ENCODE measurements at regions not wholly inside any gene's neighbourhood (a gene's known extent, or its start where the extent isn't known, plus 50 kb on each side); places are given as distances from the start of the nearest gene placed in this dataset.
"Not testable (repeated sequence)": the region's sequence is repeated elsewhere in the genome, so short reads cannot be mapped to it uniquely, and the experiment has no call there.

DNA sequence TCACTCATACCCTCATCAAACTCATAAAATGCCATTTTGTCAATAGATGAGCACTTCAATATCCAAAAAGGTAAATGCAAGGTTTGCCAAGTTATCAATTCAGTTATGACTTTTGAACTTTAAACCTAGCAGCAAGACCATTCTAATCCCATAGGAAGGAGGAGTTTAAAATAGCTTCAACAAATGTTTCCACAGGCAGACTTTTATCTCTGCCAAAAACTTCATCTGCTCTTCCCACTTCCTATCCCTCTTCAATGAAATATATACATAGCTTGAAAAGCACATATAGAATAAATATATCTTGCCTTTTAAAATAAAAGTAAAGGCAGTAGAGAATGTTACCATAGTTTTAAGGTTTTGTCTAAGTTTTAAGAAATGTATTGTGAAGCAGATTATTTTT, 1749.1 kb upstream of the SEL1L start:
- Histone ChIP-seq H3K36me3 (ENCODE audit: control insufficient read depth in 1 of 2, insufficient read depth in 2 of 2, low read length in 2 of 2) (no peaks in the 10 kb centered on the region), H3K27ac (ENCODE audit: low read length) (no peak overlapping the region), H3K4me3 (ENCODE audit: low read depth in 1 of 2, low read length in 2 of 2) (no peak overlapping the region), H3K9me3 (ENCODE audit: control insufficient read depth in 1 of 2, low read length in 2 of 2) (no peaks in the 10 kb centered on the region), H3K4me1 (ENCODE audit: control insufficient read depth in 1 of 2, insufficient read depth in 2 of 2, low read length in 2 of 2) (no peaks in the 10 kb centered on the region), H3K27me3 (ENCODE audit: low read depth, low read length) (no peaks in the 10 kb centered on the region)

- Histone ChIP-seq H3K4me1 (ENCODE audit: control insufficient read depth in 1 of 2, insufficient read depth in 2 of 2, low read length in 2 of 2) (no peaks in the 10 kb centered on the region), H3K36me3 (ENCODE audit: control insufficient read depth in 1 of 2, insufficient read depth in 2 of 2, low read length in 2 of 2) (no peaks in the 10 kb centered on the region), H3K9me3 (ENCODE audit: control insufficient read depth in 1 of 2, low read length in 2 of 2) (no peaks in the 10 kb centered on the region), H3K4me3 (ENCODE audit: low read depth in 1 of 2, low read length in 2 of 2) (no peak overlapping the region), H3K27ac (ENCODE audit: low read length) (no peak overlapping the region), H3K27me3 (ENCODE audit: low read depth, low read length) (no peaks in the 10 kb centered on the region)
Measured at GRCh38 chr14:83287300-83287699, 1753.6 kb upstream of the SEL1L start.

- H3K9me3 ChIP-seq (ENCODE audit: control insufficient read depth in 1 of 2, low read length in 2 of 2), result no peaks in the 10 kb centered on the region
- H3K27me3 ChIP-seq (ENCODE audit: low read depth, low read length), result no peaks in the 10 kb centered on the region
- no peak overlapping the region for H3K27ac ChIP-seq (ENCODE audit: low read length)
- H3K4me3 ChIP-seq (ENCODE audit: low read depth in 1 of 2, low read length in 2 of 2), result no peak overlapping the region
- no peaks in the 10 kb centered on the region for H3K4me1 ChIP-seq (ENCODE audit: control insufficient read depth in 1 of 2, insufficient read depth in 2 of 2, low read length in 2 of 2)
- H3K36me3 ChIP-seq (ENCODE audit: control insufficient read depth in 1 of 2, insufficient read depth in 2 of 2, low read length in 2 of 2), result no peaks in the 10 kb centered on the region
Measured at GRCh38 chr14:83289390-83289789, 1755.7 kb upstream of the SEL1L start.

- no peaks in the 10 kb centered on the region for H3K9me3 ChIP-seq (ENCODE audit: control insufficient read depth in 1 of 2, low read length in 2 of 2)
- no peak overlapping the region for H3K27ac ChIP-seq (ENCODE audit: low read length)
- H3K27me3 ChIP-seq (ENCODE audit: low read depth, low read length), result no peaks in the 10 kb centered on the region
- no peaks in the 10 kb centered on the region for H3K36me3 ChIP-seq (ENCODE audit: control insufficient read depth in 1 of 2, insufficient read depth in 2 of 2, low read length in 2 of 2)
- no peaks in the 10 kb centered on the region for H3K4me1 ChIP-seq (ENCODE audit: control insufficient read depth in 1 of 2, insufficient read depth in 2 of 2, low read length in 2 of 2)
- no peak overlapping the region for H3K4me3 ChIP-seq (ENCODE audit: low read depth in 1 of 2, low read length in 2 of 2)
Measured at GRCh38 chr14:83289896-83290295, 1756.2 kb upstream of the SEL1L start.

- H3K36me3 ChIP-seq (ENCODE audit: control insufficient read depth in 1 of 2, insufficient read depth in 2 of 2, low read length in 2 of 2), result no peaks in the 10 kb centered on the region
- no peaks in the 10 kb centered on the region for H3K4me1 ChIP-seq (ENCODE audit: control insufficient read depth in 1 of 2, insufficient read depth in 2 of 2, low read length in 2 of 2)
- no peak overlapping the region for H3K4me3 ChIP-seq (ENCODE audit: low read depth in 1 of 2, low read length in 2 of 2)
- no peaks in the 10 kb centered on the region for H3K27me3 ChIP-seq (ENCODE audit: low read depth, low read length)
- H3K9me3 ChIP-seq (ENCODE audit: control insufficient read depth in 1 of 2, low read length in 2 of 2), result no peaks in the 10 kb centered on the region
- H3K27ac ChIP-seq (ENCODE audit: low read length), result no peak overlapping the region
Measured at GRCh38 chr14:83290447-83290846, 1756.8 kb upstream of the SEL1L start.

- no peak overlapping the region for H3K27ac ChIP-seq (ENCODE audit: low read length)
- no peaks in the 10 kb centered on the region for H3K9me3 ChIP-seq (ENCODE audit: control insufficient read depth in 1 of 2, low read length in 2 of 2)
- H3K27me3 ChIP-seq (ENCODE audit: low read depth, low read length), result no peaks in the 10 kb centered on the region
- no peak overlapping the region for H3K4me3 ChIP-seq (ENCODE audit: low read depth in 1 of 2, low read length in 2 of 2)
- no peaks in the 10 kb centered on the region for H3K4me1 ChIP-seq (ENCODE audit: control insufficient read depth in 1 of 2, insufficient read depth in 2 of 2, low read length in 2 of 2)
- no peaks in the 10 kb centered on the region for H3K36me3 ChIP-seq (ENCODE audit: control insufficient read depth in 1 of 2, insufficient read depth in 2 of 2, low read length in 2 of 2)
Measured at GRCh38 chr14:83291714-83292113, 1758.1 kb upstream of the SEL1L start.

GRCh38 chr14:83294941-83295340, 1761.3 kb upstream of the SEL1L start:
- H3K4me3 ChIP-seq (ENCODE audit: low read depth in 1 of 2, low read length in 2 of 2), result no peak overlapping the region
- H3K27me3 ChIP-seq (ENCODE audit: low read depth, low read length), result no peaks in the 10 kb centered on the region
- no peaks in the 10 kb centered on the region for H3K9me3 ChIP-seq (ENCODE audit: control insufficient read depth in 1 of 2, low read length in 2 of 2)
- no peaks in the 10 kb centered on the region for H3K4me1 ChIP-seq (ENCODE audit: control insufficient read depth in 1 of 2, insufficient read depth in 2 of 2, low read length in 2 of 2)
- no peaks in the 10 kb centered on the region for H3K36me3 ChIP-seq (ENCODE audit: control insufficient read depth in 1 of 2, insufficient read depth in 2 of 2, low read length in 2 of 2)
- H3K27ac ChIP-seq (ENCODE audit: low read length), result no peak overlapping the region

DNA sequence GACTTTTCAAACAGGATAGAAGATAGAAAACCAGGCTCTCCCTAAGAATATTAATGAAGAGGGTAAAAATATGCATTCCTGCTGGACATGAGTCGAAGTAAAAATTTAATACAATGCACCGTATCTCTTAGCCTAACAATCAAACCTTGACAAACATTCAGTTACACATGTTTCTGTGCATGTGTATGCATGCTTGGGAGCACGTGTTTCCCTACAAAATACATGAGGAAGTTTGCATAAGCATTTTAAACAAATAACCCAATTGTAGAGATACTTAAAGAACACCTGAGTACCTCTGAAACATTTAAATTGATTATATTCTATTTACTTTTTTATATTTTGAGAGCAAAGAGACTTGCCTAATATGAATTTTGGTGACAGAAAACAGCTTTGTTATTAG, 1763.7 kb upstream of the SEL1L start:
- H3K36me3 ChIP-seq (ENCODE audit: control insufficient read depth in 1 of 2, insufficient read depth in 2 of 2, low read length in 2 of 2), result no peaks in the 10 kb centered on the region
- H3K4me1 ChIP-seq (ENCODE audit: control insufficient read depth in 1 of 2, insufficient read depth in 2 of 2, low read length in 2 of 2), result no peaks in the 10 kb centered on the region
- no peaks in the 10 kb centered on the region for H3K9me3 ChIP-seq (ENCODE audit: control insufficient read depth in 1 of 2, low read length in 2 of 2)
- H3K27me3 ChIP-seq (ENCODE audit: low read depth, low read length), result no peaks in the 10 kb centered on the region
- no peak overlapping the region for H3K4me3 ChIP-seq (ENCODE audit: low read depth in 1 of 2, low read length in 2 of 2)
- H3K27ac ChIP-seq (ENCODE audit: low read length), result no peak overlapping the region

DNA sequence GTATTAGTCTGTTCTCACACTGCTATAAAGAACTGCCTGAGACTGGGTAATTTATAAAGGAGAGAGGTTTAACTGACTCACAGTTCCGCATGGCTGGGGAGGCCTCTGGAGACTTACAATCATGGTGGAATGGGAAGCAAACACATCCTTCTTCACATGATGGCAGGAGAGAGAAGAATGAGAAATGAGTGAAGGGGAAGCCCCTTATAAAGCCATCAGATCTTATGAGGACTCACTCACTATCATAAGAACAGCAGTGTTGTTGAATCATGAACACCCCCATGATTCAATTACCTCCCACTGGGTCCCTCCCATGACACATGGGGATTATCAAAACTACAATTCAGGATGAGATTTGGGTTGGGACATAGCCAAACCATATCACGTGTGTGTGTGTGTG, 1764.4 kb upstream of the SEL1L start:
- H3K4me3 ChIP-seq (ENCODE audit: low read depth in 1 of 2, low read length in 2 of 2); H3K27ac ChIP-seq (ENCODE audit: low read length); H3K27me3 ChIP-seq (ENCODE audit: low read depth, low read length): not testable (repeated sequence)

GRCh38 chr14:83300476-83301064, 1766.9 kb upstream of the SEL1L start:
- no peaks in the 10 kb centered on the region for H3K36me3 ChIP-seq (ENCODE audit: control insufficient read depth in 1 of 2, insufficient read depth in 2 of 2, low read length in 2 of 2)
- H3K4me3 ChIP-seq (ENCODE audit: low read depth in 1 of 2, low read length in 2 of 2), result no peak overlapping the region
- H3K27ac ChIP-seq (ENCODE audit: low read length), result no peak overlapping the region
- H3K27me3 ChIP-seq (ENCODE audit: low read depth, low read length), result no peaks in the 10 kb centered on the region
- H3K9me3 ChIP-seq (ENCODE audit: control insufficient read depth in 1 of 2, low read length in 2 of 2), result no peaks in the 10 kb centered on the region
- H3K4me1 ChIP-seq (ENCODE audit: control insufficient read depth in 1 of 2, insufficient read depth in 2 of 2, low read length in 2 of 2), result no peaks in the 10 kb centered on the region

More for the DNA sequence above, 1764.4 kb upstream of the SEL1L start:
- H3K36me3 ChIP-seq (ENCODE audit: control insufficient read depth in 1 of 2, insufficient read depth in 2 of 2, low read length in 2 of 2); H3K9me3 ChIP-seq (ENCODE audit: control insufficient read depth in 1 of 2, low read length in 2 of 2); H3K4me1 ChIP-seq (ENCODE audit: control insufficient read depth in 1 of 2, insufficient read depth in 2 of 2, low read length in 2 of 2): not testable (repeated sequence)

GRCh38 chr14:83301791-83302190, 1768.1 kb upstream of the SEL1L start:
- H3K9me3 ChIP-seq (ENCODE audit: control insufficient read depth in 1 of 2, low read length in 2 of 2), result no peaks in the 10 kb centered on the region
- no peak overlapping the region for H3K27ac ChIP-seq (ENCODE audit: low read length)
- no peak overlapping the region for H3K4me3 ChIP-seq (ENCODE audit: low read depth in 1 of 2, low read length in 2 of 2)
- no peaks in the 10 kb centered on the region for H3K4me1 ChIP-seq (ENCODE audit: control insufficient read depth in 1 of 2, insufficient read depth in 2 of 2, low read length in 2 of 2)
- H3K27me3 ChIP-seq (ENCODE audit: low read depth, low read length), result no peaks in the 10 kb centered on the region
- no peaks in the 10 kb centered on the region for H3K36me3 ChIP-seq (ENCODE audit: control insufficient read depth in 1 of 2, insufficient read depth in 2 of 2, low read length in 2 of 2)

DNA sequence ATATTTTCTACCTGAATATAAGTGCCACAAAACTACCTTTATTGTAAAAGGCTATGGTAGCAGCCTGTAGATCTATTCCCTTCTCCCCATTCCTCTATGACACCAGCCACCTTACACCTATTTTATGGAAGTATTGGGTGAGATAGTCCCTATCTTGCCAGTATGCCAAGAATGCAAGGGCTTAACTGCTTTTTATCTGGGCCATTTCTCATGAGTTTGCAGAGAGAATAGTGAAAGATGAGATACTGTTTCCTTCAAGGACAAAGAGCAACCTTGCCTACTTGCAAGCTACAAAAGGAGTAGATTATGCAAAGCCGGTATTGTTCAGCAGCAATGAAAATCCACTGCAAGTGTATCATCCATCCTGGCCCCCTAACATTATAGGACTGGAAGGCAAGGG, 1775.6 kb upstream of the SEL1L start:
- no peak overlapping the region for H3K4me3 ChIP-seq (ENCODE audit: low read depth in 1 of 2, low read length in 2 of 2)
- no peaks in the 10 kb centered on the region for H3K27me3 ChIP-seq (ENCODE audit: low read depth, low read length)
- H3K9me3 ChIP-seq (ENCODE audit: control insufficient read depth in 1 of 2, low read length in 2 of 2), result no peaks in the 10 kb centered on the region
- H3K27ac ChIP-seq (ENCODE audit: low read length), result no peak overlapping the region
- no peaks in the 10 kb centered on the region for H3K36me3 ChIP-seq (ENCODE audit: control insufficient read depth in 1 of 2, insufficient read depth in 2 of 2, low read length in 2 of 2)
- no peaks in the 10 kb centered on the region for H3K4me1 ChIP-seq (ENCODE audit: control insufficient read depth in 1 of 2, insufficient read depth in 2 of 2, low read length in 2 of 2)
